ENCODE measurements at regions not wholly inside any gene's neighbourhood (a gene's known extent, or its start where the extent isn't known, plus 50 kb on each side); places are given as distances from the start of the nearest gene placed in this dataset.

DNA sequence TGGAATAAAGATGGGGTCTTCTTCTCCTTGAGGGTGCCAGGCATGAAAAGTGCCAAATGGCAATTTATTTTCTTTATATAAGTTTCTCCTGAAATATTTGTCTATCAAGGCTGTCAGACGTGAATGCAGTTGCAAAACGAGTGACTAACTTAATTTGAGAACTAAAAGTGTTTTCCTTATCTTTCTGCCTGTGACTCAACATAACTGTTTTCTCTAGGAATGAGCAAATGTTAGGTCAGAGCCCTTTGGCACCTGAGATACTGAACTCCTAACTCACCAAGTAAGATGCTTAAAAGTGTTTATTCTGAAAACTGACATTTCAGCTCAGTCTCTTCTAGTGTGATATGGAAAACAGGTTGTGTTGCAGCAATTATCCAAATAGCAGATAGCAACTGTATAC is 197.0 kb downstream of the STK31 start:
- TF ChIP-seq CTCF (IDR thresholded peaks at IDR 0.05) (no peak), POLR2A (IDR thresholded peaks at IDR 0.05) (no peak)
- WGBS, 2 donors = 22 to 23% methylated on average over 2 of the region's 2 CpGs
- intact Hi-C loops (cut with DNase I) = no loop called here
- Histone ChIP-seq H3K27ac (no peak overlapping the region), H3K27me3 (no peaks in the 10 kb centered on the region), H3K4me1 (no peaks in the 10 kb centered on the region), H3K4me3 (no peak overlapping the region), H3K9me3 (no peaks in the 10 kb centered on the region), H3K36me3 (no peaks in the 10 kb centered on the region)
- no peak for DNase-seq

- no peaks in the 10 kb centered on the region for H3K27me3 ChIP-seq
- no peaks in the 10 kb centered on the region for H3K9me3 ChIP-seq
- H3K36me3 ChIP-seq = no peaks in the 10 kb centered on the region
- no peak for DNase-seq
- no peak overlapping the region for H3K4me3 ChIP-seq
- no peak for TF ChIP-seq CTCF (IDR thresholded peaks at IDR 0.05)
- TF ChIP-seq POLR2A (IDR thresholded peaks at IDR 0.05) = no peak
- 19 to 21% methylated on average over 1 of the region's 1 CpG for WGBS, 2 donors
- intact Hi-C loops (cut with DNase I) = no loop called here
- H3K27ac ChIP-seq = no peak overlapping the region
- no peaks in the 10 kb centered on the region for H3K4me1 ChIP-seq
Observed at GRCh38 chr7:23909426-23909825, 199.4 kb downstream of the STK31 start.

DNA sequence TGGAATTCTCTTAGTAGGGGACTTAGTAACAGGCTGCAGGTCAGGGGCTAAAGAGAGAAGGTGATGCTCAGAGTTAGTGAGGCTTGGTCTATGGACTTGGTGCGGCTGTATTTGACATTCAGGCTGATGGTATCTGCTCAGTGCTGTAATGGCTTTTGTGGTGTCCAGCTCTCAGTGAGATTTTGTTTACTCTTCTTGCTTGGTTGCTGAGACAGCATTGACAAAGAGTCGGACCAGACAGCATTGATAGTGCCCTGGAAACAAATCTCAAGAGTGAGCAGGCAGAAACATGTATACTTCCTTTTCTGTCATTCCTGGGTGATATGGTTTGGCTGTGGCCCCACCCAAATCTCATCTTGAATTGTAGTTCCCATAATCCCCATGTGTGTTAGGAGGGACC is 202.0 kb downstream of the STK31 start:
- no peak overlapping the region for H3K27ac ChIP-seq
- no peak overlapping the region for H3K4me3 ChIP-seq
- H3K36me3 ChIP-seq = no peaks in the 10 kb centered on the region
- intact Hi-C loops (cut with DNase I) = no loop called here
- TF ChIP-seq POLR2A (IDR thresholded peaks at IDR 0.05) = no peak
- no peak for TF ChIP-seq CTCF (IDR thresholded peaks at IDR 0.05)
- H3K9me3 ChIP-seq = no peaks in the 10 kb centered on the region
- 29 to 63% methylated on average over 2 of the region's 2 CpGs for WGBS, 2 donors
- no peaks in the 10 kb centered on the region for H3K27me3 ChIP-seq
- DNase-seq = no peak
- no peaks in the 10 kb centered on the region for H3K4me1 ChIP-seq

- TF ChIP-seq POLR2A (IDR thresholded peaks at IDR 0.05) (no peak), CTCF (IDR thresholded peaks at IDR 0.05) (no peak)
- DNase-seq = no peak
- intact Hi-C loops (cut with DNase I) = no loop called here
- H3K27ac ChIP-seq = no peak overlapping the region
- WGBS, 2 donors = 52 to 67% methylated on average over 2 of the region's 2 CpGs
- H3K4me1 ChIP-seq = no peaks in the 10 kb centered on the region
- H3K9me3 ChIP-seq = no peaks in the 10 kb centered on the region
- H3K4me3 ChIP-seq = no peak overlapping the region
- no peaks in the 10 kb centered on the region for H3K36me3 ChIP-seq
- no peaks in the 10 kb centered on the region for H3K27me3 ChIP-seq
Observed at GRCh38 chr7:23913016-23913415, 203.0 kb downstream of the STK31 start.

DNA sequence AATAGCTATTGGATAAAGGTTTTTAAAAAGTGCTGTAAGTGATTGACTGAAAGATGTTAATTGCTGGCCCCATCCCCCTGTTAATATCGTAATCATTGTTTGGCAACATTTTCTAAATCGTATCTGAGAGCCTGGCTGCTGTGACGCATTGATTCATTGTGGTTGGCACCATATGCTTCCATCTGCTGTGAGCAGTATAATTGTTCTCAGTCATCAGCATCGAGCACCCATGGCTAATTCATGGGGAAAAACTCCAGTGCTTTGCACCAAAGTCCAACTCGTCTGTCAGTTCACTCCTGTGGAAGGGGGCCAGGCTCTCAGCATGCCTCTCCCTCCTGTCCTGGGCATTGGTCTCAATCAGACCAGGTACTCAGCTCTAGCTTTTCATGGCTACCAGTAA is 205.2 kb downstream of the STK31 start:
- TF ChIP-seq CTCF (IDR thresholded peaks at IDR 0.05) = no peak
- no peak for TF ChIP-seq POLR2A (IDR thresholded peaks at IDR 0.05)
- no peaks in the 10 kb centered on the region for H3K4me1 ChIP-seq
- H3K27me3 ChIP-seq = no peaks in the 10 kb centered on the region
- H3K27ac ChIP-seq = no peak overlapping the region
- DNase-seq = no peak
- intact Hi-C loops (cut with DNase I) = no loop called here
- 70% methylated on average over 5 of the region's 5 CpGs for WGBS, 2 donors
- H3K36me3 ChIP-seq = no peaks in the 10 kb centered on the region
- no peak overlapping the region for H3K4me3 ChIP-seq
- H3K9me3 ChIP-seq = no peaks in the 10 kb centered on the region
